HG03520 (cell line): ENCODE measurements at regions not wholly inside any gene's neighbourhood (a gene's known extent, or its start where the extent isn't known, plus 50 kb on each side); places are given as distances from the start of the nearest gene placed in this dataset.

Experiments
- ATAC-seq: cut with Tn5 transposase; IDR thresholded peaks from one replicate; pipeline ENCODE4 v1.9.1; 2021; ENCODE audit warnings: mild to moderate bottlenecking, moderate library complexity; ENCODE audit not compliant: unreplicated experiment

GRCh38 chr11:15859411-15859810, 496.9 kb downstream of the SOX6 start:
- ATAC-seq, result no peak

GRCh38 chr11:15861256-15861655, 495.1 kb downstream of the SOX6 start:
- ATAC-seq, result no peak

- no peak for ATAC-seq
Observed at GRCh38 chr11:15863411-15863810, 492.9 kb downstream of the SOX6 start.

- no peak for ATAC-seq
Observed at GRCh38 chr11:15864026-15864805, 492.1 kb downstream of the SOX6 start.

GRCh38 chr11:15865212-15865987, 490.9 kb downstream of the SOX6 start:
- ATAC-seq, result no peak

GRCh38 chr11:15867871-15868270, 488.5 kb downstream of the SOX6 start:
- no peak for ATAC-seq

GRCh38 chr11:15870911-15871310, 485.4 kb downstream of the SOX6 start:
- no peak for ATAC-seq

- ATAC-seq, result no peak
Observed at GRCh38 chr11:15871904-15872626, 484.3 kb downstream of the SOX6 start.

GRCh38 chr11:15873501-15873900, 482.8 kb downstream of the SOX6 start:
- no peak for ATAC-seq

- no peak for ATAC-seq
Observed at GRCh38 chr11:15874704-15875103, 481.6 kb downstream of the SOX6 start.

- ATAC-seq, result no peak
Observed at GRCh38 chr11:15875393-15875792, 481.0 kb downstream of the SOX6 start.

- no peak for ATAC-seq
Observed at GRCh38 chr11:15875943-15876342, 480.4 kb downstream of the SOX6 start.

- ATAC-seq, result no peak
Observed at GRCh38 chr11:15878756-15879155, 477.6 kb downstream of the SOX6 start.

- ATAC-seq, result no peak
Observed at GRCh38 chr11:15880291-15880690, 476.1 kb downstream of the SOX6 start.

- no peak for ATAC-seq
Observed at GRCh38 chr11:15882876-15883454, 473.4 kb downstream of the SOX6 start.

- no peak for ATAC-seq
Observed at GRCh38 chr11:15883455-15883920, 472.9 kb downstream of the SOX6 start.

- ATAC-seq, result no peak
Observed at GRCh38 chr11:15884141-15884540, 472.2 kb downstream of the SOX6 start.

- no peak for ATAC-seq
Observed at GRCh38 chr11:15884777-15885540, 471.4 kb downstream of the SOX6 start.

- no peak for ATAC-seq
Observed at GRCh38 chr11:15885854-15886253, 470.5 kb downstream of the SOX6 start.

- no peak for ATAC-seq
Observed at GRCh38 chr11:15886299-15886698, 470.0 kb downstream of the SOX6 start.
